ENCODE measurements at regions not wholly inside any gene's neighbourhood (a gene's known extent, or its start where the extent isn't known, plus 50 kb on each side); places are given as distances from the start of the nearest gene placed in this dataset.
"Not testable (repeated sequence)": the region's sequence is repeated elsewhere in the genome, so short reads cannot be mapped to it uniquely, and the experiment has no call there.

- 88 to 93% methylated on average over 4 of the region's 4 CpGs for WGBS, 2 donors
- Histone ChIP-seq H3K27ac (no peak overlapping the region), H3K36me3 (no peaks in the 10 kb centered on the region), H3K4me3 (replicated peaks in 1 of 3) (no peak overlapping the region), H3K9me3 (no peaks in the 10 kb centered on the region), H3K27me3 (no peaks in the 10 kb centered on the region), H3K4me1 (no peaks in the 10 kb centered on the region)
- no peak for DNase-seq
- TF ChIP-seq POLR2A (IDR thresholded peaks at IDR 0.05) (no peak), CTCF (IDR thresholded peaks at IDR 0.05) (no peak)
- intact Hi-C loops (cut with DNase I) = no loop called here
Observed at GRCh38 chr4:162839814-162840213, 326.9 kb downstream of the NAF1 start.

- no peak overlapping the region for H3K4me3 ChIP-seq (replicated peaks in 1 of 3)
- DNase-seq = no peak
- 94% methylated on average over 1 of the region's 1 CpG for WGBS, 2 donors
- no peaks in the 10 kb centered on the region for H3K27me3 ChIP-seq
- no peaks in the 10 kb centered on the region for H3K9me3 ChIP-seq
- no peak overlapping the region for H3K27ac ChIP-seq
- no peaks in the 10 kb centered on the region for H3K36me3 ChIP-seq
- H3K4me1 ChIP-seq = no peaks in the 10 kb centered on the region
- no peak for TF ChIP-seq POLR2A (IDR thresholded peaks at IDR 0.05)
- no peak for TF ChIP-seq CTCF (IDR thresholded peaks at IDR 0.05)
- intact Hi-C loops (cut with DNase I) = no loop called here
Observed at GRCh38 chr4:162838671-162839070, 328.0 kb downstream of the NAF1 start.

GRCh38 chr4:162837679-162838078 lies 329.0 kb downstream of the NAF1 start:
- Histone ChIP-seq H3K27ac (no peak overlapping the region), H3K9me3 (no peaks in the 10 kb centered on the region), H3K36me3 (no peaks in the 10 kb centered on the region), H3K4me1 (no peaks in the 10 kb centered on the region), H3K27me3 (no peaks in the 10 kb centered on the region), H3K4me3 (replicated peaks in 1 of 3) (no peak overlapping the region)
- no peak for TF ChIP-seq POLR2A (IDR thresholded peaks at IDR 0.05)
- TF ChIP-seq CTCF (IDR thresholded peaks at IDR 0.05) = no peak
- DNase-seq = no peak
- intact Hi-C loops (cut with DNase I) = no loop called here
- 68 to 73% methylated on average over 1 of the region's 1 CpG for WGBS, 2 donors

- no peaks in the 10 kb centered on the region for H3K4me1 ChIP-seq
- 83% methylated on average over 1 of the region's 1 CpG for WGBS, 2 donors
- no peak for DNase-seq
- no peaks in the 10 kb centered on the region for H3K9me3 ChIP-seq
- H3K27ac ChIP-seq = no peak overlapping the region
- no peak for TF ChIP-seq POLR2A (IDR thresholded peaks at IDR 0.05)
- no peak for TF ChIP-seq CTCF (IDR thresholded peaks at IDR 0.05)
- H3K27me3 ChIP-seq = no peaks in the 10 kb centered on the region
- H3K36me3 ChIP-seq = no peaks in the 10 kb centered on the region
- no peak overlapping the region for H3K4me3 ChIP-seq (replicated peaks in 1 of 3)
- intact Hi-C loops (cut with DNase I) = no loop called here
Observed at GRCh38 chr4:162837241-162837640, 329.4 kb downstream of the NAF1 start.

GRCh38 chr4:162836773-162837172 lies 329.9 kb downstream of the NAF1 start:
- 66 to 72% methylated on average over 2 of the region's 2 CpGs for WGBS, 2 donors
- Histone ChIP-seq H3K4me1 (no peaks in the 10 kb centered on the region), H3K27ac (no peak overlapping the region), H3K9me3 (no peaks in the 10 kb centered on the region), H3K27me3 (no peaks in the 10 kb centered on the region), H3K4me3 (replicated peaks in 1 of 3) (no peak overlapping the region), H3K36me3 (no peaks in the 10 kb centered on the region)
- intact Hi-C loops (cut with DNase I) = no loop called here
- no peak for DNase-seq
- TF ChIP-seq POLR2A (IDR thresholded peaks at IDR 0.05) (no peak), CTCF (IDR thresholded peaks at IDR 0.05) (no peak)

- H3K27me3 ChIP-seq; H3K4me1 ChIP-seq; H3K27ac ChIP-seq; intact Hi-C loops (cut with DNase I); DNase-seq; H3K4me3 ChIP-seq (replicated peaks in 1 of 3); H3K9me3 ChIP-seq; H3K36me3 ChIP-seq: not testable (repeated sequence)
- 87 to 89% methylated on average over 6 of the region's 6 CpGs for WGBS, 2 donors
Observed at GRCh38 chr4:162836258-162836657, 330.4 kb downstream of the NAF1 start.
